ENCODE measurements at regions not wholly inside any gene's neighbourhood (a gene's known extent, or its start where the extent isn't known, plus 50 kb on each side); places are given as distances from the start of the nearest gene placed in this dataset.

- no peak for TF ChIP-seq CTCF (IDR thresholded peaks at IDR 0.05; ENCODE audit: low read depth, low read length, missing input control)
- TF ChIP-seq NR2F2 (IDR thresholded peaks at IDR 0.05) = no peak
- no peak for TF ChIP-seq ZBTB33 (IDR thresholded peaks at IDR 0.05)
These were observed 380.6 kb downstream of the HDGFL1 start for GRCh38 chr6:22949967-22950366.
